AML-193 (cell line): ENCODE measurements at regions not wholly inside any gene's neighbourhood (a gene's known extent, or its start where the extent isn't known, plus 50 kb on each side); places are given as distances from the start of the nearest gene placed in this dataset.
"Not testable (repeated sequence)": the region's sequence is repeated elsewhere in the genome, so short reads cannot be mapped to it uniquely, and the experiment has no call there.

Experiments used
- DNase-seq, 2 experiments: peaks; one replicate each; lab custom pipeline; 2025; lab: John Stamatoyannopoulos, UW

- DNase-seq = no peak
These were observed 279.7 kb upstream of the MSX2 start for GRCh38 chr5:174444479-174445188.

- no peak for DNase-seq
These were observed 277.9 kb upstream of the MSX2 start for GRCh38 chr5:174446446-174446845.

GRCh38 chr5:174446988-174447387 is 277.4 kb upstream of the MSX2 start:
- no peak for DNase-seq

- no peak for DNase-seq
These were observed 276.3 kb upstream of the MSX2 start for GRCh38 chr5:174448041-174448440.

- DNase-seq = no peak
These were observed 275.7 kb upstream of the MSX2 start for GRCh38 chr5:174448662-174449061.

- DNase-seq = no peak
These were observed 270.7 kb upstream of the MSX2 start for GRCh38 chr5:174453690-174454089.

GRCh38 chr5:174454464-174454863 is 269.9 kb upstream of the MSX2 start:
- DNase-seq = no peak

GRCh38 chr5:174454890-174455289 is 269.5 kb upstream of the MSX2 start:
- DNase-seq = no peak

GRCh38 chr5:174455301-174455700 is 269.1 kb upstream of the MSX2 start:
- DNase-seq = no peak

- DNase-seq = no peak
These were observed 267.2 kb upstream of the MSX2 start for GRCh38 chr5:174457141-174457678.

GRCh38 chr5:174459071-174459702 is 265.2 kb upstream of the MSX2 start:
- no peak for DNase-seq

GRCh38 chr5:174459832-174460448 is 264.4 kb upstream of the MSX2 start:
- DNase-seq = no peak

GRCh38 chr5:174462129-174462528 is 262.3 kb upstream of the MSX2 start:
- no peak for DNase-seq

GRCh38 chr5:174464504-174465165 is 259.7 kb upstream of the MSX2 start:
- DNase-seq = no peak

- DNase-seq = not testable (repeated sequence)
These were observed 252.9 kb upstream of the MSX2 start for GRCh38 chr5:174471528-174471927.

GRCh38 chr5:174472956-174473355 is 251.4 kb upstream of the MSX2 start:
- no peak for DNase-seq

- DNase-seq = not testable (repeated sequence)
These were observed 248.4 kb upstream of the MSX2 start for GRCh38 chr5:174476001-174476400.

- DNase-seq = no peak
These were observed 245.1 kb upstream of the MSX2 start for GRCh38 chr5:174479325-174479724.

GRCh38 chr5:174481737-174482136 is 242.6 kb upstream of the MSX2 start:
- DNase-seq = no peak

GRCh38 chr5:174482607-174483024 is 241.8 kb upstream of the MSX2 start:
- DNase-seq = no peak

- DNase-seq = no peak
These were observed 241.0 kb upstream of the MSX2 start for GRCh38 chr5:174483411-174483810.

- no peak for DNase-seq
These were observed 235.2 kb upstream of the MSX2 start for GRCh38 chr5:174489215-174489614.
